CD4-positive, alpha-beta T cell (primary cell): ENCODE measurements at regions not wholly inside any gene's neighbourhood (a gene's known extent, or its start where the extent isn't known, plus 50 kb on each side); places are given as distances from the start of the nearest gene placed in this dataset.
"Not testable (repeated sequence)": the region's sequence is repeated elsewhere in the genome, so short reads cannot be mapped to it uniquely, and the experiment has no call there.

ENCODE experiments used
- ATAC-seq: fragments of 200-7000 bp; cut with Tn5 transposase; one replicate; pipeline ENCODE4 v1.10.0; 2022; ENCODE audit warnings: mild to moderate bottlenecking; ENCODE audit not compliant: poor library complexity
- CTCF ChIA-PET: fragments of 350-600 bp; sonication (Branson Sonifier 250); formaldehyde crosslinking; loops from one replicate; lab custom pipeline; 2021; ENCODE audit warnings: antibody characterized with exemption, inconsistent platforms; lab: Charles Lee
- POLR2A ChIA-PET: fragments of 350-600 bp; sonication (Branson Sonifier 250); formaldehyde crosslinking; loops from one replicate; lab custom pipeline; 2021; ENCODE audit warnings: antibody characterized with exemption, inconsistent platforms; lab: Charles Lee
- DNase-seq, 14 experiments: peaks; one replicate each; pipeline ENCODE4 v3.0.0-alpha.2; 2013 to 2020; ENCODE audit warnings: mixed read lengths in 2 of 14
- H3K27ac ChIP-seq, 2 donors: one replicate each; pipeline versions ENCODE4 v1.5.1 to v1.7.0; 2013; ENCODE audit warnings: low read length in 2 of 2, low read depth in 1 of 2, mild to moderate bottlenecking in 1 of 2
- H3K27me3 ChIP-seq, 2 experiments: 1 replicate in 1 of 2; 2 replicates in 1 of 2; pipeline versions ENCODE4 v1.6.1 to v1.7.0; 2013; ENCODE audit warnings: low read length in 2 of 2, control low read depth in 1 of 2, mild to moderate bottlenecking in 1 of 2, moderate library complexity in 1 of 2; ENCODE audit not compliant: insufficient read depth in 2 of 2, control insufficient read depth in 1 of 2
- H3K36me3 ChIP-seq: one replicate; pipeline ENCODE4 v1.6.1; 2013; ENCODE audit warnings: low read length, control low read depth; ENCODE audit not compliant: insufficient read depth
- H3K4me1 ChIP-seq: one replicate; pipeline ENCODE4 v1.6.1; 2013; ENCODE audit warnings: low read length, control low read depth; ENCODE audit not compliant: insufficient read depth
- H3K4me3 ChIP-seq: one replicate; pipeline ENCODE4 v1.5.1; 2013; ENCODE audit warnings: mild to moderate bottlenecking, low read length, moderate library complexity
- H3K9me3 ChIP-seq, 2 experiments: 1 replicate in 1 of 2; 2 replicates in 1 of 2; pipeline versions ENCODE4 v1.6.1 to v1.7.0; 2013; ENCODE audit warnings: low read length in 2 of 2, mild to moderate bottlenecking in 2 of 2, control low read depth in 1 of 2, moderate library complexity in 1 of 2; ENCODE audit not compliant: control insufficient read depth in 1 of 2, insufficient read depth in 1 of 2
- H3K27ac Mint-ChIP-seq: one replicate; pipeline ENCODE4 v1.8.0; 2020; ENCODE audit warnings: mixed read lengths
- H3K27me3 Mint-ChIP-seq: one replicate; pipeline ENCODE4 v1.8.0; 2021; ENCODE audit warnings: mixed read lengths
- H3K36me3 Mint-ChIP-seq: one replicate; pipeline ENCODE4 v1.8.0; 2021; ENCODE audit warnings: low read depth, mixed read lengths
- H3K4me1 Mint-ChIP-seq: one replicate; pipeline ENCODE4 v1.8.0; 2021; ENCODE audit warnings: low read depth, mixed read lengths
- H3K4me3 Mint-ChIP-seq: one replicate; pipeline ENCODE4 v1.8.0; 2020; ENCODE audit warnings: mild to moderate bottlenecking, mixed read lengths
- H3K9me3 Mint-ChIP-seq: one replicate; pipeline ENCODE4 v1.8.0; 2020; ENCODE audit warnings: mixed read lengths
- intact Hi-C, 2 experiments: fragments of 100-400 bp; cut with DNase I in 1 of 2; cut with micrococcal nuclease in 1 of 2; formaldehyde crosslinking; loops; one replicate each; pipeline versions ENCODE4 v1.15.1 to v1.9.0; 2023 to 2025; cut with DNase I, micrococcal nuclease
- TF ChIP-seq, protein P1 (sequence below): fragments of 200-600 bp; IDR thresholded peaks from one replicate; pipeline ENCODE4 v1.8.0; 2022; ENCODE audit warnings: antibody characterized with exemption, mild to moderate bottlenecking

DNA sequence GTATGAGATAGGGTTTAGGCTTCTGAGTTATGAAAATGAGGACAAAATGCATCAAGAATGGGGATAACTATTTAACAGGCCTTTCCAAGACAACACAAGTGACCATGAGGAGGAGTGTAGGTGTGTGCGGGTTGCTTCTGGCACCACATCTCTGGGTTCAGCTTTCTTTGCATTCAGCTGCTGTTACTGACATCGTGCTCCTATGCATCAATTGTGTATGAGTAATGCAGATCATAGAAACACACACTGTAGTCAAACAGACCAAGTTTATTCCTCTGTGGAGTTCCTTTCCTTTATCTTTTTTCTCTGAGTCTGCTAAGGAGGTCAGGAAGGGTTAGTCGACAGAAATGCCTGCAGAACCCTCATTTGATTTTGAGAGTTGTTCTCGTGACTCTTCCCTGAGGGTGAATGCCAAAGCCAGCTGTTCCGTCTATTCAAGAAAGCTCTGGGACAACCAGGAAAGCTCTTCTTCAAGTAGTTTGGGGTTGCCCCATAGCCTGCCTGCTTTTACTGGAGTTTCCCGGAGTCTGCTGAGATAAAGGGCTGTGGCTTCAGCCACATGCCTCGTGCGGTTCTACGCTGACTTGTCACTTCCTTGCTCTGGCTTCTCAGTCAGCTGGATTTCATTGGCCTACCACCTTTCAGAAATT lies 136.7 kb upstream of the TLE3 start:
- no peaks in the 10 kb centered on the region for H3K27me3 Mint-ChIP-seq
- CTCF ChIA-PET = no interaction called here

DNA sequence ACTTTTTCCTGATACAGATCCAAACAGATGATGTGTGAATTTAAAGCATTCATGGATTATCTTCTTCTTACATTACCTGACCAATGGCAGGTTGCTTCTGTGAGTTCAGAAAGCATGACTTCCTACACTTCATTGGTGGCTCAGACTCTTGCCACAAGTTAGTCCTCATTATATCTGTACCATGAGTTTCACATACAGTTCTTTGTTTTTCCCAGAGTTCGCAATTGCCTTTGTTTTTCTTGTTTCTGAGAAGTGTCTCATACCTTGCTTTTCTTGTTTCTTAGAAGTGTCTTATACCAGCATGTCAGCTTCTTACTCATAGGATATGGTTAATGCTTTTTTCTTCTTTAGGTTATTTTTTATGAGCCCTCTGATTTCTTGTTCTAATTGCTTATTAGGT lies 133.8 kb upstream of the TLE3 start:
- ATAC-seq = no peak
- Mint-ChIP-seq H3K36me3 (no peaks in the 10 kb centered on the region), H3K27ac (no peak overlapping the region), H3K4me1 (peaks cover 14% of the 10 kb centered on the region), H3K4me3 (no peak overlapping the region), H3K27me3 (no peaks in the 10 kb centered on the region), H3K9me3 (peaks cover 16% of the 10 kb centered on the region)
- Histone ChIP-seq H3K4me3 (no peak overlapping the region), H3K27ac (no peak overlapping the region), H3K9me3 (peaks cover 0 to 13% of the 10 kb centered on the region in 2 experiments), H3K4me1 (peaks cover 7% of the 10 kb centered on the region), H3K27me3 (no peaks in the 10 kb centered on the region), H3K36me3 (no peaks in the 10 kb centered on the region)
- TF ChIP-seq, protein P1, sequence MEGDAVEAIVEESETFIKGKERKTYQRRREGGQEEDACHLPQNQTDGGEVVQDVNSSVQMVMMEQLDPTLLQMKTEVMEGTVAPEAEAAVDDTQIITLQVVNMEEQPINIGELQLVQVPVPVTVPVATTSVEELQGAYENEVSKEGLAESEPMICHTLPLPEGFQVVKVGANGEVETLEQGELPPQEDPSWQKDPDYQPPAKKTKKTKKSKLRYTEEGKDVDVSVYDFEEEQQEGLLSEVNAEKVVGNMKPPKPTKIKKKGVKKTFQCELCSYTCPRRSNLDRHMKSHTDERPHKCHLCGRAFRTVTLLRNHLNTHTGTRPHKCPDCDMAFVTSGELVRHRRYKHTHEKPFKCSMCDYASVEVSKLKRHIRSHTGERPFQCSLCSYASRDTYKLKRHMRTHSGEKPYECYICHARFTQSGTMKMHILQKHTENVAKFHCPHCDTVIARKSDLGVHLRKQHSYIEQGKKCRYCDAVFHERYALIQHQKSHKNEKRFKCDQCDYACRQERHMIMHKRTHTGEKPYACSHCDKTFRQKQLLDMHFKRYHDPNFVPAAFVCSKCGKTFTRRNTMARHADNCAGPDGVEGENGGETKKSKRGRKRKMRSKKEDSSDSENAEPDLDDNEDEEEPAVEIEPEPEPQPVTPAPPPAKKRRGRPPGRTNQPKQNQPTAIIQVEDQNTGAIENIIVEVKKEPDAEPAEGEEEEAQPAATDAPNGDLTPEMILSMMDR = no peak
- POLR2A ChIA-PET = no interaction called here
- CTCF ChIA-PET = no interaction called here
- intact Hi-C loops = no loop called here
- DNase-seq = no peak

More for the DNA sequence above, 136.7 kb upstream of the TLE3 start:
- Mint-ChIP-seq H3K36me3 (no peaks in the 10 kb centered on the region), H3K4me1 (peaks cover 19% of the 10 kb centered on the region), H3K9me3 (peaks cover 13% of the 10 kb centered on the region), H3K4me3 (no peak overlapping the region), H3K27ac (no peak overlapping the region)
- Histone ChIP-seq H3K27me3 (no peaks in the 10 kb centered on the region), H3K36me3 (no peaks in the 10 kb centered on the region), H3K27ac (no peak overlapping the region), H3K4me3 (no peak overlapping the region), H3K4me1 (peaks cover 7% of the 10 kb centered on the region), H3K9me3 (peaks cover 0 to 13% of the 10 kb centered on the region in 2 experiments)
- ATAC-seq (peak; percentile 37), DNase-seq (peak in 5 of 14 experiments; percentile 14 to 66 (median 24))
- TF ChIP-seq, protein P1 = no peak
- POLR2A ChIA-PET = no interaction called here
- intact Hi-C loops = no loop called here

DNA sequence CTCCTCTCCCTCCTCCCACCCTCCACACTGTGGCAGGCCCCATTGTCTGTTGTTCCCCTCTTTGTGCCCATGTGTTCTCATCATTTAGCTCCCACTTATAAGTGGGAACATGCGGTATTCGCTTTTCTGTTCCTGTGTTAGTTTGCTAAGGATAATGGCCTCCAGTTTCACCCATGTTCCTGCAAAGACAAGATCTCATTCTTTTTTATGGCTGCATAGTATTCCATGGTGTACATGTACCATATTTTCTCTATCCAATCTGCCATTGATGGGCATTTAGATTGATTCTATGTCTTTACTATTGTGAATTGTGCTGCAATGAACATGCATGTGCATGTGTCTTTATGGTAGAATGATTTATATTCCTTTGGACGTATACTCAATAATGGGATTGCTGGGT lies 130.2 kb upstream of the TLE3 start:
- POLR2A ChIA-PET, H3K27me3 ChIP-seq, H3K4me3 ChIP-seq, H3K4me1 Mint-ChIP-seq, H3K4me3 Mint-ChIP-seq, DNase-seq, H3K27me3 Mint-ChIP-seq, ATAC-seq, H3K4me1 ChIP-seq, H3K36me3 ChIP-seq, H3K36me3 Mint-ChIP-seq, H3K27ac Mint-ChIP-seq, H3K27ac ChIP-seq, CTCF ChIA-PET: not testable (repeated sequence)
- intact Hi-C loops = loop anchor here in 1 of 2 experiments (10.0 kb wide), 1 partner anchor 137 kb away; no protein-coding TSS in a partner anchor
- peaks cover 16% of the 10 kb centered on the region for H3K9me3 Mint-ChIP-seq
- H3K9me3 ChIP-seq = peaks cover 0 to 13% of the 10 kb centered on the region in 2 experiments

DNA sequence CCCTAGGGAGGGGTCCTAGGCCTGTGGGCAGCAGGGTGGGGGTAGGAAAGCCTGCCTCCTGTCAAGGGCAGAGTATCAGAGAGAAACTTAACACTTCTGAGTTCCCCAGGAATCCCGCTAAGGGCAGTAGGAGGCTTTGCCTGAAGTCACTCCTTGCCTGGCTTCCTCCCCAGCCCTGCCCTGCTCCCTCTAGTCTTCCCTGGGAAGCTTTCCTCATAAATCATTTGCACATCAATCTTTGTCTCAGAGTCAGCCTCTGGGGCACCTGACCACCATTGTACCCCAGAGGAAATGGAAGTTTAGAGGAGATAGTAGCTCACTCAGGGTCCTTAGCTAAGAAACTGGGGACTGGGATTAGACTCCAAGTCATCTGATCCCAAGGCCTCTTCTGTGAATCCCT lies 129.4 kb upstream of the TLE3 start:
- peaks cover 0 to 7% of the 10 kb centered on the region in 2 experiments for H3K9me3 ChIP-seq
- H3K27ac Mint-ChIP-seq = no peak overlapping the region
- TF ChIP-seq, protein P1 = no peak
- H3K27ac ChIP-seq = no peak overlapping the region
- no peak overlapping the region for H3K4me3 ChIP-seq
- ATAC-seq (no peak), DNase-seq (no peak)
- no peaks in the 10 kb centered on the region for H3K36me3 Mint-ChIP-seq
- POLR2A ChIA-PET = no interaction called here
- H3K4me1 ChIP-seq = no peaks in the 10 kb centered on the region
- CTCF ChIA-PET = no interaction called here
- peaks cover 12% of the 10 kb centered on the region for H3K4me1 Mint-ChIP-seq
- H3K27me3 ChIP-seq = no peaks in the 10 kb centered on the region
- H3K4me3 Mint-ChIP-seq = no peak overlapping the region
- no peaks in the 10 kb centered on the region for H3K36me3 ChIP-seq
- peaks cover 16% of the 10 kb centered on the region for H3K9me3 Mint-ChIP-seq
- no peaks in the 10 kb centered on the region for H3K27me3 Mint-ChIP-seq
- intact Hi-C loops = loop anchor here in 1 of 2 experiments (10.0 kb wide), 1 partner anchor 138 kb away; no protein-coding TSS in a partner anchor
